A673 (cell line): ENCODE measurements at regions not wholly inside any gene's neighbourhood (a gene's known extent, or its start where the extent isn't known, plus 50 kb on each side); places are given as distances from the start of the nearest gene placed in this dataset.

Experiments
- CTCF ChIP-seq: fragments of 300-800, 200-600 bp; sonication (generic); conservative IDR thresholded peaks from 2 replicates; pipeline ENCODE4 v1.5.1; 2017; ENCODE audit warnings: low read depth, mild to moderate bottlenecking, antibody characterized with exemption, low read length, moderate library complexity, mixed read lengths
- EZH2 ChIP-seq: fragments of 200-600 bp; sonication (generic); IDR thresholded peaks from 2 replicates; pipeline ENCODE4 v1.6.1; 2017; ENCODE audit warnings: borderline replicate concordance, low read depth, mild to moderate bottlenecking, mixed read lengths, antibody characterized with exemption, low read length; ENCODE audit not compliant: poor library complexity, severe bottlenecking

GRCh38 chr6:63389191-63389844 lies 69.5 kb upstream of the LGSN start:
- TF ChIP-seq CTCF = no peak
- no peak for TF ChIP-seq EZH2
